BJ (cell line): ENCODE measurements at regions not wholly inside any gene's neighbourhood (a gene's known extent, or its start where the extent isn't known, plus 50 kb on each side); places are given as distances from the start of the nearest gene placed in this dataset.

ENCODE experiments used
- CTCF ChIA-PET: fragments of 350-600 bp; formaldehyde crosslinking; extraction: SDS; loops from one replicate; lab custom pipeline; 2021; ENCODE audit warnings: antibody characterized with exemption, inconsistent platforms; lab: Yijun Ruan, JAX
- POLR2A ChIA-PET: fragments of 300-600 bp; sonication (Branson Sonifier 250); formaldehyde crosslinking; extraction: SDS; loops from one replicate; lab custom pipeline; 2021; ENCODE audit warnings: antibody characterized with exemption; lab: Charles Lee
- DNase-seq: peaks from one replicate; pipeline ENCODE4 v3.0.0-alpha.2; 2011; ENCODE audit warnings: low read depth
- H3K27me3 ChIP-seq: 2 replicates; pipeline ENCODE4 v1.6.0; 2011; ENCODE audit warnings: low read length; ENCODE audit not compliant: control insufficient read depth, insufficient read depth
- H3K36me3 ChIP-seq: 2 replicates; pipeline ENCODE4 v1.5.1; 2011; ENCODE audit warnings: low read length; ENCODE audit not compliant: control insufficient read depth, insufficient read depth
- H3K4me3 ChIP-seq: 2 replicates; pipeline ENCODE4 v1.5.1; 2011; ENCODE audit warnings: low read depth, mild to moderate bottlenecking, control low read depth, low read length
- TF ChIP-seq, protein P1 (sequence below): IDR thresholded peaks from 2 replicates; pipeline ENCODE4 v1.5.1; 2011; ENCODE audit warnings: low read depth, mild to moderate bottlenecking, control low read depth, inconsistent platforms, low read length, moderate library complexity; ENCODE audit not compliant: insufficient read depth

- TF ChIP-seq, protein P1, sequence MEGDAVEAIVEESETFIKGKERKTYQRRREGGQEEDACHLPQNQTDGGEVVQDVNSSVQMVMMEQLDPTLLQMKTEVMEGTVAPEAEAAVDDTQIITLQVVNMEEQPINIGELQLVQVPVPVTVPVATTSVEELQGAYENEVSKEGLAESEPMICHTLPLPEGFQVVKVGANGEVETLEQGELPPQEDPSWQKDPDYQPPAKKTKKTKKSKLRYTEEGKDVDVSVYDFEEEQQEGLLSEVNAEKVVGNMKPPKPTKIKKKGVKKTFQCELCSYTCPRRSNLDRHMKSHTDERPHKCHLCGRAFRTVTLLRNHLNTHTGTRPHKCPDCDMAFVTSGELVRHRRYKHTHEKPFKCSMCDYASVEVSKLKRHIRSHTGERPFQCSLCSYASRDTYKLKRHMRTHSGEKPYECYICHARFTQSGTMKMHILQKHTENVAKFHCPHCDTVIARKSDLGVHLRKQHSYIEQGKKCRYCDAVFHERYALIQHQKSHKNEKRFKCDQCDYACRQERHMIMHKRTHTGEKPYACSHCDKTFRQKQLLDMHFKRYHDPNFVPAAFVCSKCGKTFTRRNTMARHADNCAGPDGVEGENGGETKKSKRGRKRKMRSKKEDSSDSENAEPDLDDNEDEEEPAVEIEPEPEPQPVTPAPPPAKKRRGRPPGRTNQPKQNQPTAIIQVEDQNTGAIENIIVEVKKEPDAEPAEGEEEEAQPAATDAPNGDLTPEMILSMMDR: no peak
- Histone ChIP-seq H3K4me3 (no peak overlapping the region), H3K36me3 (no peaks in the 10 kb centered on the region), H3K27me3 (no peaks in the 10 kb centered on the region)
- ChIA-PET CTCF (interaction anchor here (1.1 to 2.0 kb wide), 3 partner anchors 9 to 226 kb away, joined by 3 to 6 read pairs (median 3); no protein-coding TSS in a partner anchor), POLR2A (no interaction called here)
- peak; percentile 59 for DNase-seq
Measured at GRCh38 chr18:11324956-11325882, 175.8 kb upstream of the PIEZO2 start.

GRCh38 chr18:11324510-11324909 is 175.1 kb upstream of the PIEZO2 start:
- TF ChIP-seq, protein P1: no peak
- no peak for DNase-seq
- Histone ChIP-seq H3K36me3 (no peaks in the 10 kb centered on the region), H3K4me3 (no peak overlapping the region), H3K27me3 (no peaks in the 10 kb centered on the region)
- ChIA-PET CTCF (interaction anchor here (0.7 to 1.5 kb wide), 4 partner anchors 10 to 226 kb away, joined by 3 to 7 read pairs (median 3); no protein-coding TSS in a partner anchor), POLR2A (no interaction called here)

DNA sequence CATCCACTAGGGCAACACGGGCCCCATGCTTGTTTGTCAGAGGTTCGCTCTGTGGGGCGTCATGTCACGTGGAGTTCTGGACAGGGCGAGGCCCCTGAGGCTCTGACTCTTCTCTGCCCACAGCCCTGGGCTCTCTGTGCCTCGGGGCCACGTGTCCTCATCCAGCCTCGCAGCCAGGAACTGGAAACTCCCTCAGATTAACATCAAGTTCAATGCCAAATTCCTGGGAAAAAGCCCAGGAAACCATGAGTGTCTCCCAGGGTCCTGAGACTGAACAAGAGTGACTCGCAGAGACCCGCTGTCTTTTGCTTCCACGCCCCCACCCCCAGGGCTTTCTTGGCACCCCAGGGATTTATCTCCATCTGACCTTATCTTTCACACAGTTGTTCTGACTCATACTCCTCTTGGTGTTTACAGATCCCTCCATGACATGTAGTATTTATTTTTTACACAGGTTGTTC is 174.0 kb upstream of the PIEZO2 start:
- DNase-seq: peak; percentile 40
- Histone ChIP-seq H3K4me3 (no peak overlapping the region), H3K27me3 (no peaks in the 10 kb centered on the region), H3K36me3 (no peaks in the 10 kb centered on the region)
- TF ChIP-seq, protein P1: no peak
- ChIA-PET CTCF (interaction anchor here (0.7 to 1.5 kb wide), 4 partner anchors 11 to 206 kb away, joined by 3 to 7 read pairs (median 3); no protein-coding TSS in a partner anchor), POLR2A (no interaction called here)

DNA sequence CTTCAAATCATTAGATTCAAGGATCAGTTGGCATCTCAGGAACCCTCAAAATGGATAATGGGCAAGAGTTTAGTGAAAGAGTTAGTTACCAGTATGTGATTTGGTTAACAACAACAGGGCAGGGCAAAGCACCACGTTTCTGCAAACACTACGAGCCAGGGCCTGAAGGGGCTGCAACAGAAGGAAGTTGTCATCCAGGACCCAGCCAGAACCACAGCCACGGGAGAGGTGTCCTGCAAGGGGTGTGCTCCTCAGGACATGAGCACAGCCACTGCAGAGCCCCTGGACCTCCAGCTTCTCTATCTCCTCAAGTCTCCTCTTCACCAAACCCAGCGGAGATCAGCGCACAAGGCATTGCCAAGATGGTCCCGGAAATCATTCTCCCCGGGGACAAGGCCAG is 173.3 kb upstream of the PIEZO2 start:
- no peak overlapping the region for H3K4me3 ChIP-seq
- no peaks in the 10 kb centered on the region for H3K27me3 ChIP-seq
- CTCF ChIA-PET: interaction anchor here (0.7 to 4.2 kb wide), 3 partner anchors 11 to 207 kb away, joined by 3 to 21 read pairs (median 3); no protein-coding TSS in a partner anchor
- no peaks in the 10 kb centered on the region for H3K36me3 ChIP-seq
- DNase-seq: no peak
- TF ChIP-seq, protein P1: no peak
- POLR2A ChIA-PET: no interaction called here

- no peak for DNase-seq
- Histone ChIP-seq H3K4me3 (no peak overlapping the region), H3K36me3 (no peaks in the 10 kb centered on the region), H3K27me3 (no peaks in the 10 kb centered on the region)
- TF ChIP-seq, protein P1: no peak
- ChIA-PET CTCF (interaction anchor here (4.2 kb wide), 1 partner anchor 11 kb away, joined by 21 read pairs; no protein-coding TSS in a partner anchor), POLR2A (no interaction called here)
Measured at GRCh38 chr18:11322006-11322405, 172.6 kb upstream of the PIEZO2 start.
